ENCODE measurements at regions not wholly inside any gene's neighbourhood (a gene's known extent, or its start where the extent isn't known, plus 50 kb on each side); places are given as distances from the start of the nearest gene placed in this dataset.

DNA sequence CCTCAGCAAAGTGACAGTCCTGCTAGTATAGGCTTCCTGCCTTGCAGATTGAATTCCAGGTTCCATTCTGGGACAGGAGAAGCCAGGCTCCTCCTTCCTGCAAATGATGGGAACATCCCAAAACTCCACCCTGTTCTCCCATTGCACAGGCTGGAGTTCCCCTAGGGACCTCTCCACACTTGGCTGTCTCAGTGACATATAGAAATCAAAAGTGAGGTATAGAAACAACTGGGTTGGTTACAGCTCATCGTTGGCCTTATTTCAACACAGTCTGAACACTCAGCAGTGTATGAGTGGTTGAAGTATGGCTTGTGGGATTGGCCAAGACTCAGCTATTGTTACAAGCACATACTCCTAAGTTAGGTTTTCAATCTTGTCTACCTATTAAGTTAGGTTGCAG is 157.8 kb upstream of the FTMT start:
- DNase-seq (ENCODE audit: low spot score) = no peak
- TF ChIP-seq, protein P1, sequence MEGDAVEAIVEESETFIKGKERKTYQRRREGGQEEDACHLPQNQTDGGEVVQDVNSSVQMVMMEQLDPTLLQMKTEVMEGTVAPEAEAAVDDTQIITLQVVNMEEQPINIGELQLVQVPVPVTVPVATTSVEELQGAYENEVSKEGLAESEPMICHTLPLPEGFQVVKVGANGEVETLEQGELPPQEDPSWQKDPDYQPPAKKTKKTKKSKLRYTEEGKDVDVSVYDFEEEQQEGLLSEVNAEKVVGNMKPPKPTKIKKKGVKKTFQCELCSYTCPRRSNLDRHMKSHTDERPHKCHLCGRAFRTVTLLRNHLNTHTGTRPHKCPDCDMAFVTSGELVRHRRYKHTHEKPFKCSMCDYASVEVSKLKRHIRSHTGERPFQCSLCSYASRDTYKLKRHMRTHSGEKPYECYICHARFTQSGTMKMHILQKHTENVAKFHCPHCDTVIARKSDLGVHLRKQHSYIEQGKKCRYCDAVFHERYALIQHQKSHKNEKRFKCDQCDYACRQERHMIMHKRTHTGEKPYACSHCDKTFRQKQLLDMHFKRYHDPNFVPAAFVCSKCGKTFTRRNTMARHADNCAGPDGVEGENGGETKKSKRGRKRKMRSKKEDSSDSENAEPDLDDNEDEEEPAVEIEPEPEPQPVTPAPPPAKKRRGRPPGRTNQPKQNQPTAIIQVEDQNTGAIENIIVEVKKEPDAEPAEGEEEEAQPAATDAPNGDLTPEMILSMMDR (IDR thresholded peaks at IDR 0.05; ENCODE audit: extremely low read depth, missing control alignments) = no peak

- DNase-seq (ENCODE audit: low spot score) = no peak
- TF ChIP-seq, protein P1 (IDR thresholded peaks at IDR 0.05; ENCODE audit: extremely low read depth, missing control alignments) = no peak
Measured at GRCh38 chr5:121695307-121695706, 156.4 kb upstream of the FTMT start.

DNA sequence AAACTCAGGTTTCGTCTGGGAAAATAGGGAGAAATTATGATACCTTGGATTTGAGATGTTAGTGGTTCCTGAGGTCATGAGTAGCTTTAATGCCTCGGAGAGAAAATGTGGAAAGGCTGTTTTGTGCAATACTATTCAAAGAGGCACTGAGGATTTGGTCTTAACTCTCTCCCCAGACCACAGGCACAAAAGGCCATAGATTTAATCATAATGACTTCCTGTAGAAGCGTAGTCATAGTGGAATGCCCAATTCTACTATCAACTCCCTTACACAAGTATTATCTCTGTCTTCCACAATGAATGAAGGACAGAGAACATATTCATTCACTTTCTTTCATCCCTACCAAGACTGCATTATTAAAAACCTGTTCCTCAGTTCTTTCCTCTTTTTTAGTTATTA is 153.0 kb upstream of the FTMT start:
- DNase-seq (ENCODE audit: low spot score) = no peak
- TF ChIP-seq, protein P1 (IDR thresholded peaks at IDR 0.05; ENCODE audit: extremely low read depth, missing control alignments) = no peak

GRCh38 chr5:121701731-121702130 is 150.0 kb upstream of the FTMT start:
- TF ChIP-seq, protein P1 (IDR thresholded peaks at IDR 0.05; ENCODE audit: extremely low read depth, missing control alignments) = no peak
- DNase-seq (ENCODE audit: low spot score) = no peak

DNA sequence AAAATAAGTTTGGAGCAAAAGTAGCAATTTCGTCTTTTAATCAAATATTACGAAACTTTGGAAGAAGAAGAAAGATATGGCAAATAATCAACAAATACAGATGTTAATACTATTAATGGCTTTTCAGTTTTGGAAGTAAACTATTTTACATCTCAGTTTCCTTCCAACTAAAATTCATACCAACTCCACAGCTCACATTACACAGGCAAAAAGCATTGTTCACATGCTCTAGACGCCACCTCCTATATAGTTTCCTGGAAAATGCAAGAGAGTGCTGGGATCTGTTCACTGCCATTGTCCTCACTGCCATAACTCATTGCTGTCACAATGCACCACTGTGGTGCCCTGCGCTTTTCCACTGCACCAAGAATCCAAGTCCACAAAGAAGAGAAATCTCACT is 149.0 kb upstream of the FTMT start:
- DNase-seq (ENCODE audit: low spot score) = no peak
- TF ChIP-seq, protein P1 (IDR thresholded peaks at IDR 0.05; ENCODE audit: extremely low read depth, missing control alignments) = no peak

DNA sequence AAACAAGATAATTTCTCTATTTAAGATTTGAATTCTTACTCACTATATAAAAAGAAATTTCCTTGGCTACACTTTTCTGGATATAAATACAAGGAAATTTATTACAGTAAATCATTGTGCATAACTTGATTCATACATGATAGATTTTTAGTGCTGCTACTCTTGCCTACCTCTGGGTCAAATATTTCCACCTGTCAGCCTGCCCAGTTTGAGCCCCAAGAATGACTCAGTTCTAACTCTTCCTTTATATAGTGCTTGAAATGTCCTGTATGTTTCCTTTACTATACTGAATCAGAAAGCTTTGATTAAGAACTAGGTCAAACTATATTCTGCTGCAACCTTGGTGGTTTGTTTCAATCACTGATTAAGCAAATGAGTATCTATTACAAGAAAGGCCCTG is 147.4 kb upstream of the FTMT start:
- no peak for DNase-seq (ENCODE audit: low spot score)
- TF ChIP-seq, protein P1 (IDR thresholded peaks at IDR 0.05; ENCODE audit: extremely low read depth, missing control alignments) = no peak

GRCh38 chr5:121706686-121707085 is 145.0 kb upstream of the FTMT start:
- TF ChIP-seq, protein P1 (IDR thresholded peaks at IDR 0.05; ENCODE audit: extremely low read depth, missing control alignments) = no peak
- DNase-seq (ENCODE audit: low spot score) = no peak

Data from GM20000 (cell line).